ENCODE measurements at regions not wholly inside any gene's neighbourhood (a gene's known extent, or its start where the extent isn't known, plus 50 kb on each side); places are given as distances from the start of the nearest gene placed in this dataset.

DNA sequence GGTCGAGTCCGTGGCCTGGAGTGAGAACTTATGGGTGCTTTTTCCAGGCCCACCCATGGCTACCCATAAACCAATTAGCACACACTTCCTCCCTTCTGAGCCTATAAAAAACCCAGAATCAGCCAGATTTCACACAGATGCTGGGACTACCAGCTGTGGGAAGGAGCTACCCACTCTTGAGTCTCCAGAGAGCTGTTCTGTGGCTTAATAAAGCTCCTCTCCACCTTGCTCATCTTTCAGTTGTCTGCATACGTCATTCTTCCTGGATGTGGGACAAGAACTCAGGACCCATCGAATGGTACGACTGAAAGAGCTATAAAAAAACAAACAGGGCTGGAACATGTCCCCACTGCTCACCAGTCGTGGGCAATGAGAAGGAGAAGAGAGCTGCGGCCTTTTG, 555.4 kb upstream of the CCDC54 start (continued):
- TF ChIP-seq MAX (IDR thresholded peaks at IDR 0.05; ENCODE audit: low read depth) (no peak), CTCF (IDR thresholded peaks at IDR 0.05) (no peak), EZH2phosphoT487 (IDR thresholded peaks at IDR 0.05; ENCODE audit: borderline replicate concordance, low read depth) (no peak), RCOR1 (IDR thresholded peaks at IDR 0.05; ENCODE audit: low read length) (no peak)
- TF ChIP-seq, protein P1, sequence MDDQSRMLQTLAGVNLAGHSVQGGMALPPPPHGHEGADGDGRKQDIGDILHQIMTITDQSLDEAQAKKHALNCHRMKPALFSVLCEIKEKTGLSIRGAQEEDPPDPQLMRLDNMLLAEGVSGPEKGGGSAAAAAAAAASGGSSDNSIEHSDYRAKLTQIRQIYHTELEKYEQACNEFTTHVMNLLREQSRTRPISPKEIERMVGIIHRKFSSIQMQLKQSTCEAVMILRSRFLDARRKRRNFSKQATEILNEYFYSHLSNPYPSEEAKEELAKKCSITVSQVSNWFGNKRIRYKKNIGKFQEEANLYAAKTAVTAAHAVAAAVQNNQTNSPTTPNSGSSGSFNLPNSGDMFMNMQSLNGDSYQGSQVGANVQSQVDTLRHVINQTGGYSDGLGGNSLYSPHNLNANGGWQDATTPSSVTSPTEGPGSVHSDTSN (IDR thresholded peaks at IDR 0.05) = no peak

DNA sequence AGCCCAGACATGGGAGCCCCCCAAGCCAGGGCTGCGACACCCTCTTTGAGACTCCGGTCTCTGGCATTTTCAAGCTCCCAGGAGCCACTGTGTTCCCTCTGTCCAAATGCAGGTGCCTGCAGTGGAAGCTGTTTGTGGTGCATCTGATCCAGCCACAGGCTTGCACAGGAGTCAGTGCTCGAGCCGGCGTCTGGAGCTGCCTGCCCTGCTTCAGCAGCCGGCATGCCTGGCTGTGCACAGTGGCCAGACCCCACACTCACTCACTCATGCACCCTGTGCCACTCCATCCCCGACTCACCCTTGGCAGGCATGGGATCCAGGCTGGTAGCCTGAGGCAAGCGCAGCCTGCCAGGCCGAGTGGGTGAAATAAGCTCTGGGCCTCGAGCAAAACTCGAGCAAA, 555.0 kb upstream of the CCDC54 start:
- POLR2A ChIA-PET = no interaction called here

More for the DNA sequence above, 555.0 kb upstream of the CCDC54 start:
- no peaks in the 10 kb centered on the region for H3K36me3 ChIP-seq (replicated peaks in 1 of 2; ENCODE audit: control insufficient read depth in 1 of 2, insufficient read depth in 2 of 2, low read length in 1 of 2)
- DNase-seq = no peak
- no peak overlapping the region for H3K4me3 ChIP-seq (ENCODE audit: low read depth in 2 of 2, low read length in 1 of 2)
- H2AFZ ChIP-seq (ENCODE audit: low read depth) = no peak overlapping the region
- H3K9me2 ChIP-seq = no peaks in the 10 kb centered on the region
- 87% methylated on average over 7 of the region's 11 CpGs for WGBS (ENCODE audit: low lambda C conversion rate)
- peaks cover 18% of the 10 kb centered on the region for H3F3A ChIP-seq (replicated peaks; ENCODE audit: insufficient read depth)
- H3K4me2 ChIP-seq = no peak overlapping the region
- no peak overlapping the region for H3K27ac ChIP-seq (ENCODE audit: low read depth in 2 of 2, low read length in 1 of 2)
- TF ChIP-seq GABPA (IDR thresholded peaks at IDR 0.05; ENCODE audit: low read depth) (no peak), FOSL2 (IDR thresholded peaks at IDR 0.05; ENCODE audit: borderline replicate concordance, low read depth) (no peak), EP300 (IDR thresholded peaks at IDR 0.05; ENCODE audit: borderline replicate concordance in 1 of 2, low read depth in 1 of 2, low read length in 1 of 2) (no peak), NRF1 (IDR thresholded peaks at IDR 0.05; ENCODE audit: low read depth, low read length) (no peak), TEAD4 (IDR thresholded peaks at IDR 0.05; ENCODE audit: borderline replicate concordance, insufficient read depth) (no peak), RXRA (IDR thresholded peaks at IDR 0.05; ENCODE audit: borderline replicate concordance, low read depth) (no peak), RAD21 (IDR thresholded peaks at IDR 0.05; ENCODE audit: low read length) (no peak), RCOR1 (IDR thresholded peaks at IDR 0.05; ENCODE audit: low read length) (no peak), TCF12 (IDR thresholded peaks at IDR 0.05) (no peak)
- TF ChIP-seq, protein P1 (IDR thresholded peaks at IDR 0.05) = no peak
- TF ChIP-seq, protein P2, sequence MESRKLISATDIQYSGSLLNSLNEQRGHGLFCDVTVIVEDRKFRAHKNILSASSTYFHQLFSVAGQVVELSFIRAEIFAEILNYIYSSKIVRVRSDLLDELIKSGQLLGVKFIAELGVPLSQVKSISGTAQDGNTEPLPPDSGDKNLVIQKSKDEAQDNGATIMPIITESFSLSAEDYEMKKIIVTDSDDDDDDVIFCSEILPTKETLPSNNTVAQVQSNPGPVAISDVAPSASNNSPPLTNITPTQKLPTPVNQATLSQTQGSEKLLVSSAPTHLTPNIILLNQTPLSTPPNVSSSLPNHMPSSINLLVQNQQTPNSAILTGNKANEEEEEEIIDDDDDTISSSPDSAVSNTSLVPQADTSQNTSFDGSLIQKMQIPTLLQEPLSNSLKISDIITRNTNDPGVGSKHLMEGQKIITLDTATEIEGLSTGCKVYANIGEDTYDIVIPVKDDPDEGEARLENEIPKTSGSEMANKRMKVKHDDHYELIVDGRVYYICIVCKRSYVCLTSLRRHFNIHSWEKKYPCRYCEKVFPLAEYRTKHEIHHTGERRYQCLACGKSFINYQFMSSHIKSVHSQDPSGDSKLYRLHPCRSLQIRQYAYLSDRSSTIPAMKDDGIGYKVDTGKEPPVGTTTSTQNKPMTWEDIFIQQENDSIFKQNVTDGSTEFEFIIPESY (IDR thresholded peaks at IDR 0.05; ENCODE audit: borderline replicate concordance, low read depth) = no peak
- CTCF ChIA-PET = interaction anchor here (1.2 kb wide), 1 partner anchor 243 kb away, joined by 3 read pairs; no protein-coding TSS in a partner anchor
- peaks cover 13 to 29% of the 10 kb centered on the region in 2 experiments; a peak in 3 of 4 replicates for H3K4me1 ChIP-seq (ENCODE audit: control insufficient read depth in 1 of 2, insufficient read depth in 2 of 2, low read depth in 1 of 2, low read length in 1 of 2)
- H3K9me3 ChIP-seq = no peaks in the 10 kb centered on the region
- H3K27me3 ChIP-seq (ENCODE audit: insufficient read depth) = no peaks in the 10 kb centered on the region
- H3K9ac ChIP-seq = no peak overlapping the region
- H4K20me1 ChIP-seq (ENCODE audit: insufficient read depth) = no peaks in the 10 kb centered on the region
- no peaks in the 10 kb centered on the region for H3K79me2 ChIP-seq (ENCODE audit: insufficient read depth)

All from SK-N-SH (cell line).